HepG2 (cell line): ENCODE measurements at regions not wholly inside any gene's neighbourhood (a gene's known extent, or its start where the extent isn't known, plus 50 kb on each side); places are given as distances from the start of the nearest gene placed in this dataset.

Experiments
- ATAC-seq: fragments of 200-7000 bp; cut with Tn5 transposase; 3 replicates; pipeline ENCODE4 v1.9.1; 2020; ENCODE audit warnings: mild to moderate bottlenecking, moderate library complexity
- BruUV-seq: library from RNA; stranded (reverse); fragments of 400-500 nt; replicated peaks from 2 replicates; lab custom pipeline; 2021; lab: Mats Ljungman, UMichigan
- CTCF ChIA-PET: fragments of 300-600 bp; formaldehyde crosslinking; extraction: SDS; loops from one replicate; lab custom pipeline; 2021; ENCODE audit warnings: low total read pairs, inconsistent platforms, low intra/inter-chr PET ratio; lab: Yijun Ruan, JAX
- POLR2A ChIA-PET: fragments of 350-600 bp; sonication (Branson Sonifier 250); formaldehyde crosslinking; loops from one replicate; lab custom pipeline; 2020; ENCODE audit warnings: antibody characterized with exemption, inconsistent platforms; lab: Yijun Ruan, JAX
- DNase-seq: peaks from one replicate; pipeline ENCODE4 v3.0.0-alpha.2; 2015; ENCODE audit warnings: low spot score
- FAIRE-seq: peaks from 3 replicates; lab custom pipeline; 2011; peaks lifted over from hg19 to GRCh38; lab: Jason Lieb, UNC
- H2AFZ ChIP-seq: one replicate; pipeline ENCODE4 v1.6.1; 2011; ENCODE audit warnings: low read length, inconsistent platforms
- H3K27ac ChIP-seq: fragments of 300-600 bp; 3 replicates; pipeline ENCODE4 v1.8.0; 2011; ENCODE audit warnings: mixed run types, mild to moderate bottlenecking, mixed read lengths, low read length, inconsistent platforms; ENCODE audit not compliant: insufficient read depth; ENCODE audit errors: extremely low read length
- H3K27me3 ChIP-seq, 2 experiments: fragments of 200-600 bp in 1 of 2; 2 replicates in 1 of 2; 3 replicates in 1 of 2; pipeline versions ENCODE4 v1.6.0 to v1.8.0; 2011; ENCODE audit warnings: low read length in 2 of 2, mild to moderate bottlenecking in 2 of 2, moderate library complexity in 2 of 2, inconsistent platforms in 1 of 2; ENCODE audit not compliant: insufficient read depth in 2 of 2, control insufficient read depth in 1 of 2
- H3K36me3 ChIP-seq, 2 experiments: fragments of 200-600 bp in 1 of 2; replicated peaks in 1 of 2; 2 replicates in 1 of 2; 3 replicates in 1 of 2; pipeline versions ENCODE4 v1.5.1 to v1.8.0; 2011; ENCODE audit warnings: low read length in 2 of 2, inconsistent platforms in 1 of 2; ENCODE audit not compliant: insufficient read depth in 2 of 2, control insufficient read depth in 1 of 2
- H3K4me1 ChIP-seq: 2 replicates; pipeline ENCODE4 v1.5.1; 2012; ENCODE audit warnings: low read length, inconsistent platforms; ENCODE audit not compliant: insufficient read depth
- H3K4me2 ChIP-seq: 2 replicates; pipeline ENCODE4 v1.6.0; 2011; ENCODE audit warnings: low read depth, low read length, inconsistent platforms
- H3K4me3 ChIP-seq, 3 experiments: fragments of 200-600 bp in 1 of 3; sonication (generic), shearing (Covaris generic) in 1 of 3; replicated peaks in 1 of 3; 2 replicates each; pipeline ENCODE4 v1.5.1; 2011 to 2016; ENCODE audit warnings: low read length in 3 of 3, inconsistent platforms in 2 of 3, low read depth in 2 of 3, mild to moderate bottlenecking in 2 of 3, control low read depth in 1 of 3, mixed read lengths in 1 of 3; ENCODE audit not compliant: insufficient read depth in 1 of 3
- H3K79me2 ChIP-seq: one replicate; pipeline ENCODE4 v1.6.1; 2011; ENCODE audit warnings: low read length, inconsistent platforms; ENCODE audit not compliant: insufficient read depth
- H3K9ac ChIP-seq: 2 replicates; pipeline ENCODE4 v1.6.0; 2011; ENCODE audit warnings: mild to moderate bottlenecking, low read depth, low read length, inconsistent platforms; ENCODE audit not compliant: insufficient read depth
- H3K9me3 ChIP-seq: 2 replicates; pipeline ENCODE4 v1.5.1; 2012; ENCODE audit warnings: mild to moderate bottlenecking, low read length
- H4K20me1 ChIP-seq: 2 replicates; pipeline ENCODE4 v1.6.0; 2011; ENCODE audit warnings: inconsistent platforms, mild to moderate bottlenecking, low read length, moderate library complexity; ENCODE audit not compliant: insufficient read depth
- CREB1 ChIP-seq, 2 experiments: fragments of 450-650 bp in 1 of 2; IDR thresholded peaks; 2 replicates each; pipeline ENCODE4 v1.6.1; 2016 to 2017; ENCODE audit warnings: control low read depth in 1 of 2, mild to moderate bottlenecking in 1 of 2, missing compliant biosample characterization in 1 of 2, missing genetic modification characterization in 1 of 2
- GZF1 ChIP-seq: sonication (generic); formaldehyde crosslinking; IDR thresholded peaks from 2 replicates; pipeline ENCODE4 v1.5.1; 2020; ENCODE audit warnings: mild to moderate bottlenecking, missing genetic modification reagents
- KLF9 ChIP-seq: IDR thresholded peaks from 2 replicates; pipeline ENCODE4 v1.6.1; 2016; ENCODE audit warnings: low read depth
- ZNF674 ChIP-seq: sonication (generic); formaldehyde crosslinking; IDR thresholded peaks from 2 replicates; pipeline ENCODE4 v1.5.0; 2020; ENCODE audit warnings: low read depth, mild to moderate bottlenecking, missing genetic modification reagents
- ZNF775 ChIP-seq: sonication (generic); formaldehyde crosslinking; IDR thresholded peaks from 2 replicates; pipeline ENCODE4 v1.4.0; 2020; ENCODE audit warnings: missing genetic modification reagents, mild to moderate bottlenecking, moderate library complexity, borderline replicate concordance
- ZSCAN30 ChIP-seq: sonication (generic); formaldehyde crosslinking; IDR thresholded peaks from 2 replicates; pipeline ENCODE4 v1.5.0; 2020; ENCODE audit warnings: mild to moderate bottlenecking, missing genetic modification reagents
- WGBS: methylation state at CpG from one replicate; pipeline ENCODE4 v1.1.6; 2017; ENCODE audit warnings: low lambda C conversion rate; 5-methylcytosine and 5-hydroxymethylcytosine counted together
- in situ Hi-C: cut with HindIII; loops from 2 replicates; pipeline ENCODE4 v1.10.0; 2017; ENCODE audit warnings: low pct_unique_long_range_greater_than_20kb; ENCODE audit not compliant: extremely low pct_ligation_motif_present
- intact Hi-C: fragments of 100-400 bp; cut with micrococcal nuclease; formaldehyde crosslinking; loops from one replicate; pipeline ENCODE4 v1.10.0; 2022; ENCODE audit not compliant: unreplicated experiment

DNA sequence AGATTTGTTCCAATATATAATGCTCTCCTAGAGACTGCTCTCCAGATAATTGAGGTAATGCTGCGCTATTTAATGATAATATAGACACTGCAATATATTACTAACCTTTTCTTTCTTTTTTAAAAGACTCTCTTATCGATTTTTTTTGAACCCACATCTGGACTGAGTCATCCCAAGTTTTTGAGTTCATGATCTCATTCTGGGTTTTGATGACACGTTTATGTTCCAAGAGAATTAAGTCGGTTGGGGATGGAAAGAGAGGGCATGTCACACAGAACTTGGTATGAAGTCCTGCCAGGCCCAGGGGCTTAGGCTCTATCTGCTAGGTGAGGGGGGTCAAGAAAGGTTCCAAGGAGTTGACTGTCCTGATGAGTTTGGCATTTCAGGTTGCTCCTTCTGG is 431.1 kb downstream of the MFSD1 start:
- intact Hi-C loops = no loop called here
- in situ Hi-C loops = no loop called here
- no TSS peak for BruUV-seq

DNA sequence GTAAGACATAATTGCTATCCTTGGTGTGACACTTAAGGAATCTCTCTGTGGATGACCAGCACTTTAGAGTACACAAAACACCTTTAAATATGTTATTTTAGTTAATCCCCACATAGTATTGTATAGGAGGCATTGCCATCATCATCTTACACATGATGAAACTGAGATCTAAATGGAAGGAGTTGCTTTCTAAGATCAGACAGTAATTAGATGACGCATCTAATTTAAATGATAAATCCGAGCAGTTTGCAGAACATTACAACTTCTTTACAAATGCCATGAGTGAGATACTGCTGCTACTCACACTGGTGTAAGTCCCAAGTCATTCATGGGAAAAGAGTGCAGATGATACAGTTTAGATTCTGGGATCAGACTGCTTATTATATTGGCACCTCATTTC is 431.9 kb downstream of the MFSD1 start:
- TF ChIP-seq GZF1 (CRISPR knock-in tag) = no peak
- Histone ChIP-seq H3K9me3 (no peaks in the 10 kb centered on the region), H3K9ac (no peak overlapping the region), H2AFZ (no peak overlapping the region), H3K79me2 (no peaks in the 10 kb centered on the region), H3K4me3 (no peak overlapping the region), H3K27me3 (no peaks in the 10 kb centered on the region), H3K4me1 (no peaks in the 10 kb centered on the region), H3K27ac (no peak overlapping the region), H3K4me2 (no peak overlapping the region), H4K20me1 (no peaks in the 10 kb centered on the region), H3K36me3 (no peaks in the 10 kb centered on the region)
- in situ Hi-C loops (no loop called here), intact Hi-C loops (no loop called here)
- POLR2A ChIA-PET = no interaction called here
- FAIRE-seq (no peak), DNase-seq (no peak), ATAC-seq (no peak)
- 2% methylated on average over 2 of the region's 2 CpGs for WGBS
- BruUV-seq = no TSS peak
- CTCF ChIA-PET = no interaction called here

More for the DNA sequence above, 431.1 kb downstream of the MFSD1 start:
- Histone ChIP-seq H3K36me3 (no peaks in the 10 kb centered on the region), H3K4me2 (no peak overlapping the region), H3K4me1 (no peaks in the 10 kb centered on the region), H3K27me3 (no peaks in the 10 kb centered on the region), H3K9me3 (no peaks in the 10 kb centered on the region), H4K20me1 (no peaks in the 10 kb centered on the region), H3K27ac (no peak overlapping the region), H2AFZ (no peak overlapping the region), H3K9ac (no peak overlapping the region), H3K4me3 (no peak overlapping the region), H3K79me2 (no peaks in the 10 kb centered on the region)
- FAIRE-seq (no peak), ATAC-seq (no peak), DNase-seq (no peak)
- WGBS = 2% methylated on average over 4 of the region's 4 CpGs
- TF ChIP-seq ZSCAN30 (CRISPR knock-in tag) (no peak), ZNF674 (CRISPR knock-in tag) (no peak), CREB1 (IDR thresholded peaks at IDR 0.05) (0 out of 2 replicates have a peak, but pooled peaks have one; percentile 7), CREB1 (CRISPR knock-in tag; IDR thresholded peaks at IDR 0.05) (no peak), ZNF775 (CRISPR knock-in tag) (no peak), KLF9 (CRISPR knock-in tag) (no peak)
- CTCF ChIA-PET = no interaction called here
- POLR2A ChIA-PET = no interaction called here
